ENCODE measurements at regions not wholly inside any gene's neighbourhood (a gene's known extent, or its start where the extent isn't known, plus 50 kb on each side); places are given as distances from the start of the nearest gene placed in this dataset.

DNA sequence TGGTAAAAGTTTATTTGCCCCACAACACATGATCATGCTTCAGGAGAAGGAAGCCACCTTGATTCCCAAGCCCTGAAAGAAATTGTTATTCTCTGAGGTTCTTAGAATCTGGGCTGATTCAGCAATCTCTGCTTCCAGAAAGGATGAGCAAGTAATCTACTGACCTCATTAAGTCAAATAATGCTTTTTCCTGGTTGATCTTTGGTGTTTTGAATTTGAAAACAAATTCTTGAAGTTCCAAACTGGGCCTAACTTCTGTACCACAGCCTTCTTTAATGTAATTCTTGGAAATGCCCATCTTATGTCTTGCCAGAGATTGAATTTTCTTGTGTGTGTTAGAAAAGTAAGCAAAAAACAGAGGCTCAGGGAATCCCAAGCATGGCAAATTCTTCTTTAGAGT lies 319.2 kb upstream of the DDHD1 start:
- H3K27ac Mint-ChIP-seq = no peak overlapping the region

DNA sequence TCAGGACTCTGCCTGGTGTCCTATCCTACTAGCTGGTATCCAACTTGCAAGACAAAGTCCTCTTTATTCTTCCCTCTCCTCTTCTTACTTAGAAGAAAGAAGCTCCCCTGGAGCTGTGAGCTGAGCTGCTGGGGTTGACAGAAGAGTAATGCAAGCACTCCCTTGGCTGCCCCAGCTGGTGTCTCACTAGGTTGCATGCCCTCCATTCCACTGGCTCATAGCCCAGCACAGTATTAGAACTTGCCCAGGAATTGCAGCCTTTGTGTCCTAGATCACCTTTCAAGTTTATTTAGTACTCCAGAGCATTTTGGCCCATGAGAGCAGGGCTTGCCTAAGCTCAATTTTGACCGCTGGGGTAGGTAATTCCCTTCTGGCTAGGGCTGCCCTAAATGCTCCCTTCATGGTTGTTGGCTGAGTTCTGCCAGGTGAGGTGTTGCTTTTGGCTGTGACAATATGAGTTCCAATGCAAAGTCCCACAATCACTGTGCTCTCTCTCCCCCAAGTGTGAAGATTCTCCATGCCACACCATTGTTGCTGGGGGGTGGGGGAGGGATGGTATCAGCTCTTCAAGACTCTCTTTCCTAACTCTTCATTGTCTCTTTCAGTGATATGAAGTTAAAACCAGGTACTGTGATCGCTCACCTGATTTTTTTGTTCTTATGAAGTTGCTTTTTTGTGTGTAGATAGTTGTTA lies 317.4 kb upstream of the DDHD1 start:
- Mint-ChIP-seq H3K36me3 (ENCODE audit: low read depth) (no peaks in the 10 kb centered on the region), H3K4me1 (ENCODE audit: low read depth) (no peaks in the 10 kb centered on the region), H3K27me3 (ENCODE audit: insufficient read depth) (no peaks in the 10 kb centered on the region), H3K9me3 (no peaks in the 10 kb centered on the region), H3K27ac (no peak overlapping the region), H3K4me3 (no peak overlapping the region)
- intact Hi-C loops (cut with micrococcal nuclease) = no loop called here
- DNase-seq (ENCODE audit: low spot score) = no peak

More for the DNA sequence above, 319.2 kb upstream of the DDHD1 start:
- Mint-ChIP-seq H3K4me1 (ENCODE audit: low read depth) (no peaks in the 10 kb centered on the region), H3K36me3 (ENCODE audit: low read depth) (no peaks in the 10 kb centered on the region), H3K27me3 (ENCODE audit: insufficient read depth) (no peaks in the 10 kb centered on the region), H3K9me3 (no peaks in the 10 kb centered on the region), H3K4me3 (no peak overlapping the region)
- intact Hi-C loops (cut with micrococcal nuclease) = no loop called here
- no peak for DNase-seq (ENCODE audit: low spot score)

DNA sequence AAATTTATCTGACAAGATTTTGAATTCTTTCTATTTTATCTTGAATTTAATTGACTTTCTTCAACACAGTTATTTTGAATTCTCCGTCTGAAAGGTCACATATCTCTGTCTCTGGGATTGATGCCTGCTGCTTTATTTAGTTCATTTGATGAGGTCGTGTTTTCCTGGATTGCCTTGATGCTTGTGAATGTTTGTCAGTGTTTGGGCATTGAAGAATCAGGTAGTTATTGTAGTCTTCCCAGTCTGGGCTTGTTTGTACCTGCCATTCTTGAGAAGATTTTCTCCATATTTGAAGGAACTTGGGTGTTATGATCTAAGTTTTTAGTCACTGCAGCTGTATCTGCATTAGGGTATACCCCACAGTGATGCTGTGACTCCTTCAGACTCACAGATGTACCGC lies 315.8 kb upstream of the DDHD1 start:
- no peak overlapping the region for H3K27ac Mint-ChIP-seq
- DNase-seq (ENCODE audit: low spot score) = no peak
- H3K27me3 Mint-ChIP-seq (ENCODE audit: insufficient read depth) = no peaks in the 10 kb centered on the region
- no peaks in the 10 kb centered on the region for H3K36me3 Mint-ChIP-seq (ENCODE audit: low read depth)
- H3K4me3 Mint-ChIP-seq = no peak overlapping the region
- no peaks in the 10 kb centered on the region for H3K9me3 Mint-ChIP-seq
- no peaks in the 10 kb centered on the region for H3K4me1 Mint-ChIP-seq (ENCODE audit: low read depth)
- intact Hi-C loops (cut with micrococcal nuclease) = no loop called here

DNA sequence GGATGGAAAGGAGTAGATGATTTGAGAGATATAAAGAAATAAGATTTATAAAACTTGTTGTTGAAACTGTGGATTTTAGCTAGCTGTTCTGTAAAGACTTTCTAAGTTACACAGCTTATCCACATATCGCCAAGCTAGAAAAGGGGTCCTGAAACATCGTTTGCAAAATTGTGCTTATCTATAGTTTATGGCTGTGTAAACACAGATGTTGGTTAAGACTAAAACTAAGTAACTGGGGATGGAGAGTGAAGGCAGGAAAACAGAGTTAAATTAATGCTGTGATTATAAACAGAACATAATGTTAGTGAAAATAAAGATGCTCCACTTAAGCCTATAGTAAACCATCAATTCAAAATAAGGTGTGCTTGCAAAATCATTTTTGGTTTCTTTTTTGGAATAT lies 311.3 kb upstream of the DDHD1 start:
- Mint-ChIP-seq H3K27ac (no peak overlapping the region), H3K36me3 (ENCODE audit: low read depth) (no peaks in the 10 kb centered on the region), H3K4me3 (no peak overlapping the region), H3K27me3 (ENCODE audit: insufficient read depth) (peaks cover 6% of the 10 kb centered on the region), H3K9me3 (no peaks in the 10 kb centered on the region), H3K4me1 (ENCODE audit: low read depth) (no peaks in the 10 kb centered on the region)
- DNase-seq (ENCODE audit: low spot score) = no peak
- intact Hi-C loops (cut with micrococcal nuclease) = no loop called here

DNA sequence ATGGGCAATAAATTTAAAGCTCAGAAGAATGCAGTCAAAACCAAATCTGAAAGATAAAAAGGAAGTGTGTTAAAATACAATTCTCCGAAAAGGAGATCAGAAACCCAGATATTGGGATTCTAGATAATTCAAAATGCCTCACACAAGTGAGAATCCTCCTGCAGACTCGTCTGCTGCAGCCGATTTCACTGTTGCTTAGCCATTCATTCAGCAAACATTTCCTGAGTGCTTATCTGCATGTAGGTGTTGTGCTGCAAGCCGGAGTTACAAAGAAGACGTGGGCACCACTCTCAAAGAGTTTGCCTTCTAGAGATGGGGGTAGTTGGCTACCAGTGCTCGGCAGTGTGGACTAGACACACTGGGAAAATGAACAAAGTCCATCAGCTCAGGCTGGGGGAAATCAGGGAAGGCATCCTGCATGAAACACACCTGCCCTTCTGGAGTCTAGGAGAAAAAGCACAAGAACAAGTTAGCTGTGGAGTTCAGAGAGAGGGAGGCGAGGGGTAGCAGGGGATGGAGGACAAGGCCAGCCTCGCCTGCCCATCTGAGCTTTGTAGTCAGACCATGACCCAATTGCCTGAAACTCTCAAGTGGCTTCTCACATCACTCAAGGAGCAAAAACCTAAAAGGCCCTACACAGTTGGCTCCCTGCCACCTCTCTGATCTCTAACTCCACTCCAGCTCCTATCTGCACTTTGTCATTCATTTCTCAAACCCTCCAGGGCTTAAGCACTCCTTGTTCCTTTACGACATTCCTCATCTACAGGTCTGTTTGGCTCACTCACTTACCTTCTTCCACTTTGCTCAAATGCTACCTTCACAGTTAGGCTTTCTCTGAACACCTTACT lies 310.0 kb upstream of the DDHD1 start:
- Mint-ChIP-seq H3K9me3 (no peaks in the 10 kb centered on the region), H3K27ac (no peak overlapping the region), H3K4me3 (no peak overlapping the region), H3K4me1 (ENCODE audit: low read depth) (no peaks in the 10 kb centered on the region), H3K27me3 (ENCODE audit: insufficient read depth) (peaks cover 6% of the 10 kb centered on the region), H3K36me3 (ENCODE audit: low read depth) (no peaks in the 10 kb centered on the region)
- intact Hi-C loops (cut with micrococcal nuclease) = no loop called here
- DNase-seq (ENCODE audit: low spot score) = no peak

DNA sequence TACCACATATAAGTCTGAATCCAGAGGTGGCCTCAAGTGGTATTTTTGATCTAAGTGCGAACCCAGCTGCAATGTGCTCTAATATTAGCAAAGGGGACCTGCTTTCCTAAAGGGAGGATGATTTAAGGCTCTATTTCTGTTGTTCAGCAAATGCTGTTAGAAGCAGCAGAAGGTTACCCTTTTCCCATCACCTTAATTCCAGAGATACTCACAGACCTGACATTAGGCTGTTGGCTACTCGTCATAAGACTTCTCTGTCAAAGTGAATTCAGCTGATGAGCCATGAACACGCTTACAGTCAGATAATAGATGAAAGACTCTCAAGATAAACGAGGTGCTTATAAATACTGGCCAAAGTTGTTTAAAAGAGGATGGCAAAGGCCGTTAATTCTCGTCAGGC lies 308.7 kb upstream of the DDHD1 start:
- H3K36me3 Mint-ChIP-seq (ENCODE audit: low read depth) = no peaks in the 10 kb centered on the region
- H3K9me3 Mint-ChIP-seq = no peaks in the 10 kb centered on the region
- H3K4me3 Mint-ChIP-seq = no peak overlapping the region
- H3K27me3 Mint-ChIP-seq (ENCODE audit: insufficient read depth) = peaks cover 6% of the 10 kb centered on the region
- DNase-seq (ENCODE audit: low spot score) = no peak
- no peak overlapping the region for H3K27ac Mint-ChIP-seq
- intact Hi-C loops (cut with micrococcal nuclease) = no loop called here
- H3K4me1 Mint-ChIP-seq (ENCODE audit: low read depth) = no peaks in the 10 kb centered on the region

DNA sequence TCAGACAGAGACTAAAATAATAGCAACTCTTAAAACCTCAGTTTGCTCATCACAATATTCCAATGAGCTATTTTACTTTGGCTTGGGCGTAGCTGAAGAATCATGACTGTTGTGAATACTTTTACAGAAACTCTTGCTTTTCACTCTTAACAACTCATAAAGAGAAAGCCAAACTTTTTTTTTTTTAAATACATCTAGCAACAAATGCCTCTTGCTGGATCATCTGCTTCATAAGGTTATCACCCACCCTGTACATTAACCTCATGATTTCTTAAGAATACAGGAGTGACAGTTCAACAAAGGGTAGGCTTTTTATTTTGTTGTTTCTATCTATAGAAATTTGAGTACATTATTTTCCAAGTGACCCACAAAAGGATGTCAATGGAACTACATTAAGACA lies 307.4 kb upstream of the DDHD1 start:
- Mint-ChIP-seq H3K36me3 (ENCODE audit: low read depth) (no peaks in the 10 kb centered on the region), H3K9me3 (no peaks in the 10 kb centered on the region), H3K4me3 (no peak overlapping the region), H3K4me1 (ENCODE audit: low read depth) (no peaks in the 10 kb centered on the region), H3K27ac (no peak overlapping the region), H3K27me3 (ENCODE audit: insufficient read depth) (peaks cover 6% of the 10 kb centered on the region)
- DNase-seq (ENCODE audit: low spot score) = no peak
- intact Hi-C loops (cut with micrococcal nuclease) = no loop called here

DNA sequence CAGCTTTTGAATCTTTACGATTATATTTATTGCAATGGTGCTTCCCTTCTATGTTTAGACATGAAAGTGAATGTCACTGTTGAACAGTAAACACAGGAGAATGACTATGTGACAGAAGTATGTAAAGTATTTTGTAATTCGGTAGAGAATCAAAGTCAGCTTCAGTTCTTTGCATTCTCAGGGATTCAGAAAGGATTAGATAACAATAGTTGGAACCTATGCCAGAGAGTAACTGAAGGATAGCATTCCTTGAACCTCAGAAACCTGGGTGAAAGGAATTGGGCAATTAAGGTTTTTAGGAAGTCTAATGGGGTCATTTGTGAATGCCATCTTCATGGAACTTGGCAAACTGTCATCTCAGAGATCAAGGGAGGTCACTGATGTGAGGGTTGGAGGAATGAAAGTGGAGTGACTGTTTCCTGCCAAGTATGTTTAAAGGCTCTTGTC lies 305.3 kb upstream of the DDHD1 start:
- no peaks in the 10 kb centered on the region for H3K4me1 Mint-ChIP-seq (ENCODE audit: low read depth)

DNA sequence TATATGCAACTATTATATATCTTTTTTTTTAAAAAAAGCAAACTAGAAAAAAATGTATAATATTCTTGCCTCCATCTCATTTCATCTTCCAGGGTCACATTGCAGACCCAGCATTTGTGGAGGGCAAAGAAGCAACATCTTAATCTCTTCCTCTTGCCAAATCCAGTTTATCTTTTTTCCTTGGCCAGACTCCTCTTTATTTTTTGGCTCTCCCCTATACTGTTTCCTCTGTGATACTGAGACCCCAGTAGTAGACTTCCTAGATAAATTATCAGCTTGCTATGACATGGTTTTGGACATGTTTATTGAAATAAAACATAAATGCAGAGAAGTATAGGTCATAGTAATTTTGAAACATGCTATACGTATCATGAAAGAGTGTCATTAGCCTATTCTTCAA lies 303.8 kb upstream of the DDHD1 start:
- intact Hi-C loops (cut with micrococcal nuclease) = no loop called here
- no peaks in the 10 kb centered on the region for H3K36me3 Mint-ChIP-seq (ENCODE audit: low read depth)
- H3K27me3 Mint-ChIP-seq (ENCODE audit: insufficient read depth) = peaks cover 3% of the 10 kb centered on the region
- no peaks in the 10 kb centered on the region for H3K9me3 Mint-ChIP-seq
- H3K4me3 Mint-ChIP-seq = no peak overlapping the region
- H3K27ac Mint-ChIP-seq = no peak overlapping the region
- H3K4me1 Mint-ChIP-seq (ENCODE audit: low read depth) = no peaks in the 10 kb centered on the region
- no peak for DNase-seq (ENCODE audit: low spot score)

More for the DNA sequence above, 305.3 kb upstream of the DDHD1 start:
- intact Hi-C loops (cut with micrococcal nuclease) = no loop called here
- peaks cover 3% of the 10 kb centered on the region for H3K27me3 Mint-ChIP-seq (ENCODE audit: insufficient read depth)
- H3K27ac Mint-ChIP-seq = no peak overlapping the region
- no peaks in the 10 kb centered on the region for H3K9me3 Mint-ChIP-seq
- no peaks in the 10 kb centered on the region for H3K36me3 Mint-ChIP-seq (ENCODE audit: low read depth)
- no peak for DNase-seq (ENCODE audit: low spot score)
- H3K4me3 Mint-ChIP-seq = no peak overlapping the region

DNA sequence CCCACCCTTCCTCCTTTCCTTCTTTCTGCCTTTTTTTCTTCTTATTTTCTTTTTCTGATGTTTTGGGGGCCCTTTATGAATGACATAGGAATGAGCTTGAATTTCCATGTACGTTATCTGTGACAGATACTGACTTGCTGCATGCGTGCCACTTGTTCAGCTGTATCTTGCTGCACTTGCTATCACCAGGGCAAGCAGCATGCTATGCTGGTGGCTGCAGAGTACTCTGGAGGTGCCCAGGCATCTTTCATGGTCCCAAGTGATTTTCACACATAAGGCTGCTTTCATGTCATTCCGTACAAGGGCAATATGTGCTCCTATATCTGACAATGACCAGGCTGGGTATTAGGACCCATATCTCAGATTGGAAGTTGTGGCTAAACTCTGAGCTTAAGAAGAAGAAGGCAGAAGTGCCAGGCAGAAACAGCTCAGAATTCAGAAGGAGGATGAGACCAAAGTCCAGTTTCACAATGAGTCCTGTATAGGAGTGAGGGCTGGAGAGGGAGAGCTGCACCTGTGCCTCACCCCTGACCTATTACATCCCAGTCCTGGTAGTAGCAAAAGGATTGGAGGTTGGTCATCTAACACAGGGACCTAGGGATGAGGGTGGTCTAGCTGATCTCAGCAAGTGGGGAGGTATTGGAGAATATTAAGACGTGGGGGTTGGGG lies 299.0 kb upstream of the DDHD1 start:
- H3K4me1 Mint-ChIP-seq (ENCODE audit: low read depth) = no peaks in the 10 kb centered on the region
- no peaks in the 10 kb centered on the region for H3K36me3 Mint-ChIP-seq (ENCODE audit: low read depth)
- no peaks in the 10 kb centered on the region for H3K9me3 Mint-ChIP-seq
- H3K4me3 Mint-ChIP-seq = no peak overlapping the region
- H3K27me3 Mint-ChIP-seq (ENCODE audit: insufficient read depth) = no peaks in the 10 kb centered on the region
- no peak overlapping the region for H3K27ac Mint-ChIP-seq
- DNase-seq (ENCODE audit: low spot score) = no peak
- intact Hi-C loops (cut with micrococcal nuclease) = no loop called here

DNA sequence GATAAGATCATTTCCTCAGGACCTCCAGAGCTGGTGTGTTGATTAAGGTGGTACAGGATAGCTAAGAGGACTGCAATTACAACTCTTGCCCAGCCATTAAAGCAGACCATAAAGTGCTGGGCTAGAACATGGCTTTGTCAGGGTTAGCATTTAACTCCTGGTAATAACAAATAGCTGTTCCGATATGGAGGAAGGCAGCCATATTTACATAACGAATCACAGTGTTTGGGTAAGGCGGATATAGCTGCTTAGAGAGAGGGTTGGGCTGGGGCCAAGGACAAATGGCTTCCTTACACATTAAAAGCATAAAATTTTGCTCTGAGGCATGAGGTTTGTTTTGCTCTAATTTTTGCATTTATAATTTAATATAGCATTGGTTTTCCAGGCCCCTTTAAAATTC lies 297.7 kb upstream of the DDHD1 start:
- H3K27me3 Mint-ChIP-seq (ENCODE audit: insufficient read depth) = no peaks in the 10 kb centered on the region
- H3K27ac Mint-ChIP-seq = no peak overlapping the region
- intact Hi-C loops (cut with micrococcal nuclease) = no loop called here
- H3K9me3 Mint-ChIP-seq = no peaks in the 10 kb centered on the region
- no peaks in the 10 kb centered on the region for H3K36me3 Mint-ChIP-seq (ENCODE audit: low read depth)
- no peaks in the 10 kb centered on the region for H3K4me1 Mint-ChIP-seq (ENCODE audit: low read depth)
- no peak overlapping the region for H3K4me3 Mint-ChIP-seq
- no peak for DNase-seq (ENCODE audit: low spot score)

DNA sequence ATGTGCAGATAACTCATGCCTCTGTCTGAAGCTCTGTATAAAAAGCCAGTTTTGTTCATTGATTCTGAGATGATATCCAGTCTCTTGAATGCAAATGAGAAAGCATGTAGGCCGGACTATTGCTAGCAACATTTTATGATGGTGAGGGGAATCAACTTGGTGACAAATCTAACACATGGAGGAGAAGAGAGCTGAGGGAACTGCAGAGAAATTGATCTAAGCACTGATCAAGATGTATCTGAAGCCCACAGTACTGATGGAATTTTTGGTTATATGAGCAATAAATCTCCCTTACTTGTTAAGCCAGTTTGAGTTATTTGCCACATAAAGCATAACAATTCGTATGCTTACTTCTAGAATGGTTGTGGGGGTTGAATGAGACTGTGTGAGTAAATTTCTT lies 295.6 kb upstream of the DDHD1 start:
- Mint-ChIP-seq H3K36me3 (ENCODE audit: low read depth) (no peaks in the 10 kb centered on the region), H3K4me1 (ENCODE audit: low read depth) (no peaks in the 10 kb centered on the region), H3K27ac (no peak overlapping the region), H3K4me3 (no peak overlapping the region), H3K27me3 (ENCODE audit: insufficient read depth) (no peaks in the 10 kb centered on the region), H3K9me3 (no peaks in the 10 kb centered on the region)
- DNase-seq (ENCODE audit: low spot score) = no peak
- intact Hi-C loops (cut with micrococcal nuclease) = no loop called here

DNA sequence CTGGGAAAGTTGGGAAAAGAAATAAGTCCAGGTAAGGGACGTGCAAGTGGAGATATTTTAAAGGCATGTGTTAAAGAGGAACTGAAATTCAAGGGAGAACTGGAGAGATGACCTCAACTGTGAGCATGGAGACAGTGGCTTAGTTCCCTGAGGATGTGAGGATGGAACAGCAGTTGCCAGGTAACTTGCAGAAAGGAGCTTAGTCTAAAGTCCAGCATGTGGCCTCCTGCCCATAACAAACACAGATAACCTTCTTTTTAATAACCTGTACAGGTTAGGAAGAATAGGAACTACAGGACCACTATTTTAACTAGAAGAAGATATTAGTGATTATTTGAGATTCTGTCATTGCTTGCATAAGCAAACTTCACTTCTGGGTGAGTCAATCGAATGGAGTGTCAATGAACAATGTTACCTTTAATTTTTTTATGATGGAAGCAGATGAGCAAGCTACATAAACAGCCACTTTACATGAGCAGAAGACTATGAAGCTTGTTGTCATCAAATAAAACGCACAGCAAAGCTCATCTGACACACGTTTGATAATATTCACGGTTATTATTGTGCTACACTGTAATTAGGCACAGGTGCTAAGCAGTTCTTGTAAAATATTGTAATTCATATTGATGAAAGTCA lies 291.7 kb upstream of the DDHD1 start:
- Mint-ChIP-seq H3K4me3 (no peak overlapping the region), H3K27me3 (ENCODE audit: insufficient read depth) (no peaks in the 10 kb centered on the region), H3K36me3 (ENCODE audit: low read depth) (no peaks in the 10 kb centered on the region), H3K4me1 (ENCODE audit: low read depth) (no peaks in the 10 kb centered on the region), H3K27ac (no peak overlapping the region), H3K9me3 (no peaks in the 10 kb centered on the region)
- intact Hi-C loops (cut with micrococcal nuclease) = no loop called here
- no peak for DNase-seq (ENCODE audit: low spot score)

All from activated T-helper 1 cell treated with anti-CD3 and anti-CD28 coated beads, Interleukin-12 subunit alpha, Interleukin-12 subunit beta, Interleukin-2, Interleukin-4 antibody, amounts not matched to agents 30 ng/mL and 10 ng/mL and 1 ng/mL, durations not matched to agents 14 hours and 24 hours and 36 hours (primary cell).